NCI-H524 treated with DMSO at 0.1 percent for 48 hours (cell line): ENCODE measurements at regions not wholly inside any gene's neighbourhood (a gene's known extent, or its start where the extent isn't known, plus 50 kb on each side); places are given as distances from the start of the nearest gene placed in this dataset.

Experiments
- DNase-seq: peaks from one replicate; lab custom pipeline; 2025; lab: John Stamatoyannopoulos, UW

DNA sequence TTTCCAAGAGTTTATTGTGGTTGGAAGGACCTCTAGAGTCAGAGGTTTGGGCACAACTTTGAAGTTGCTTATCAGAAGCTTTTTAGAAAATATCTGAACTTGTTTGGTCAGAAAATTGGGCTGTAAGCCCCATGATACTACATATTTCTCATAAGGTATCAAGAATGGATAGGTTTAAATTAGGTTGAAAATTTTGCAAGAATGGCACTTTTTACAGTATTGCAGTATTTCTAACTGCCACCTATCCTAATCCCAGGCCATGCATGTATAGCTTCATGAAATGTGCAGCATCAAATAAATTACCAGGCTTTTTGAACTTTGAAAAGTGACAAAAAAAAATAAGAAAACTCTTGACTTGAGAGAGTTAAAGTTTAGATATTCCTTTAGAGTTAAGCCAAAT, 367.2 kb downstream of the FIGN start:
- no peak for DNase-seq

DNA sequence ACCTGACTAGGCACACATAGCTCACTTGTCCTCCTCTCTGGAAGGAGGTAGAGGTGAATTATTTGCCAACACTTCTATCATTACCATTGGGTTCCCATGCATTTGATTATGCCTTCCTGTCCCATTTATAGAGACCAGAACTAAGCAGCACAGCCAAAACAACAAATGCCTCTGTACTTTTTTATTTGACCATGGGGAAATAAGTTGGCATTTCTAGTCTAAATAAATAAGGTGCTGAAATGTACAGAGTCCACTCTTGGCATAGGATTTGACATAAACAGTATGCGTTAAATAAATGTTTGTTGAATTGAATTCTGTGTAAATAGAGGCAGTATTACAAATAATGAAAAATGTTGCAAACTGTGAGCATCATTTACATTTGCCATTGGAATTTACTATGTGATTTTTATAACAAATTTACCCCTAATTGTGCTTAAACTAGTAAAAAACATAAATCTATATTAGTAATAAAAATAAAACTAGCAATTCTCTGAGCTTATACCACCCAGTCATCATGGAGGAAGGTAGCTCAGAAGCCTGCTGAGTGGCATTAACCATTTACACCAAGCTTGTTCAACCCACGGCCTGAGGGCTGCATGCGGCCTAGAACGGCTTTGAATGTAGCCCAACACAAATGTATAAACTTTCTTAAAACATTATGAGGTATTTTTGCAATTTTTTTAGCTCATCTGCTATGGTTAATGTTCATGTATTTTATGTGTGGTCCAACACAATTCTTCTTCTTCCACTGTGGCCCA, 367.8 kb downstream of the FIGN start:
- DNase-seq = no peak

DNA sequence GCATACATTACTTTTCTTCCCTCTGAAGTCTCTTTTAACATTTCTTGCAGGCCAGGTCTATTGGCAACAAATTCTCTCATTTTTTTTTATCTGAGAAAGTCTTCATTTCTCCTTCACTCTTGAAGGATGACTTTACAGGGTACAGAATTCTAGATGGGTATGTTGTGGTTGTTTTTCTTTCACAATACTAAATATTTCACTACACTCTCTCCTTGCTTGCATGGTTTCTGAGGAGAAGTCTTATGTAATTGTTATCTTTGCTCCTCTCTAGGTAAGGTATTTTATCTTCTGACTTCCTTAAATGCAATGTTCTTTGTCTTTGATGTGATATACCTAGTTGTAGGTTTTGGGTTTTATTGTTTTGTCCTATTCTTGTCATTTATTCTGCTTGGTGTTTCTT, 371.1 kb downstream of the FIGN start:
- DNase-seq = no peak

DNA sequence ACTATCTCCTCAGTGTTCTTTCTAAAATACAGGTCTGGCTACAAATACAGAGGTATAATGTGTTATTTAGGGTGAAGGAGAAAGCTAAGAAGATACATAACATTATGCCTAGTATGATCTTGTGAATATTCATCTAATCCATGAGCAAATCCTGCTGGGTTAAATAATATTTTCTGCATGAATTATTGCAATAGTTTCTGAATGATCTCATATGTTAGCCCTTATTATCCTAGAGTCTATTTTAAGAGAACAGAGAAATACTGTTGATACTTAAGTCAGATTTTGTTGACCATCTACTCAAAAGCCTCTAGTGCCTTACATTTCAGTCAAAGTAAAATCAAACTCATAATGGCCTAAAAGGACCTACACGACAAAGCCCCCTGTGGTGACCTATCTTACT, 382.3 kb downstream of the FIGN start:
- DNase-seq = no peak

DNA sequence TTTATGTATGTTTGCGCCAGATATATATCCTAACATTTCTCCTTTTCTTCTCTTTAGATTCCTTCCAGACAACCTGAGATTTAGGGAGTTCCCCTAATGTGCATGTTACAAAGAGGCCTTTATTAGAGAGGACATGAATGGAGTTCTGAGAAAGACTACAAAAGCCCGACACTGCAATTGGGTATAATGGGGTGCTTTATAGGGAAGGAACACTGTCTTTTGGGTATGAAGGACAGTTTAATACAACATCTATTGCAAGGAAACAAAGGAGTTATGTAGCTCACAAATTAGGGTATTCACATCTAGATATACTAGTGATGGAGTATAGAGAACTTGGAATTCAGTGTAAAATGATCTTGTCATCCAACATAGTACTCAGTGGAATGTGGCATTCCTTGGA, 383.8 kb downstream of the FIGN start:
- no peak for DNase-seq

DNA sequence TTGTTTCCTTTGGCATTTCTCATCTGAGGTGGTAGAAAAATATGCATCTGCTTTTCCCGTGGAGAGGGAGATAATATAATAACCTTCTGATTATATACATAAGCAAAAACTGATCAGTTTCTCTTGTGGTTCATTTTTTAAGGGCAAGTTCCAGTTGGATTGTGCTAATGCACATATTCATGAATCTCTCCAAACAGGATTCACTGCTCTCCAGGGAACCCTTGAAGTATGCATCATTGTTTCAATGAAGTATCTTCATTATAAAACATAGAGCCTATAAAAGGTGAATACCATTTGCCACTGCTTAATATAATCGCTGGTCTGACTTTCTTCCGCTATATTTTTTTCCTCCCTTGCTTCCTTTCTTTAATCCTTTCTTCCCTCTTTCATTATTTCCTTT, 384.7 kb downstream of the FIGN start:
- no peak for DNase-seq

DNA sequence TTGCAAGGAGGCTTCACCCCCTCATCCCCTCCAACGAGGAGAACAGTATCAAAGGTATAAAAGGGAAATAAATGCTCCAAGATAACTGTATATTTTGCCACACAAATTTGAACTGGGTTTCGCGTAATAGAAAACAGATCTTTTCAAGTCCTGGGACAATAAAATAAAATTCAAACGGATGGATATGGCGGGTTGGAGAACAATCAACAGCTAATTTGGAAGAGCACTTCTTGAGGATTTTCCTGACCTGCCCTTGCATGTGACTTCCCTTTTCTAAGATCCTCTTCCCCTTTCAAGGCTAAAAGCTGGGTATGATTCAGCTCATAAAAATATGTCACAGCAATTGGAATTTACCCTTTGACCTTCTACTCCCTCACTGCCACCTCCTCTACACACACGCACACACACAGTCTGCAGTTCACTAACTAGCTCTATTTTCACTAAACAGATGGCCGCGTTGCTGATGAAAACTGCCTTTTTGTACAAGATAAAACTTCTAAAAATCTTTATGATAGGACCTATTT, 386.9 kb downstream of the FIGN start:
- DNase-seq = no peak

DNA sequence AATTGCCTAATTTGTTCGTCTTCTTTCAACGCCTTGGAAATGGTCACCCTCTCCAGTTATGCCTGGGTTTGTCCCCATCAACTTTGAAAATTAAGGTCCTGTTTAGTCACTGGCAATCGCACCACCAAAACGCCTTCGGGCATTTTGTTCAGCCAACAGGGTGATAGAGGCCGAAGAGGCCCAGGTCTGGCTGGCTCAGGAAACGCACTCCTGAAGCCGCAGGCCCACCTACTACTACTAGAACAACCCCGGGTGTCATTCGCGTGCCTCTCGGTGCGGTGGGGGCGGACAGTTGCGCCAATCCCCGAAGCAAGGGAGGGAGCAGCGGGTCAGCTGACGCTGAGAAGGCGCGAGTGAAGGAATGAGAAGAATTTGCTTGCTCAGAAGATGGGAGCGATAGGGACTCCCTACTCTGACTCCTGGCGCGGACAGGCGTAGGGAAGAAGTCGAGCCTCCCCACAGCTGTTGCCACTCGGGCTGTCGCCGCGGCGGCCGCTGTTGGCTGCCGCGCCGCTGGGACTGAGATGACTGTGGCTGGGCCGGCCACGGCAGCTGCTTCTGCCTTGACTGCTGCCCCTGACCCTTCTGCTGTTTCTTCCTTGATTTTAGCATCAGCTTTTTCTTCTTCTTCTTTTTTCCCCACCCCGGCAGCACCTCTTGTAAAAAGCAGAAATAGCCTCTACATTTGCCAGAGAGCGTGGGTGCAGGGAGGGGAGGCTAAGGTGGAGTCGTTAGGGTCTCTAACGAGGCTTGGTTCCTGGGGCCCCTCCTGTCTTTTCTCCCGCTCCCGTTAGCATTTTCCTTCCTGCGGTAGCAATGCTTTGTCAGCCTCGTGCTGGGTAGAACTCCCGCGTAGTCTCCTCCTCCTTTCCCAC, 387.6 kb downstream of the FIGN start:
- DNase-seq = no peak

DNA sequence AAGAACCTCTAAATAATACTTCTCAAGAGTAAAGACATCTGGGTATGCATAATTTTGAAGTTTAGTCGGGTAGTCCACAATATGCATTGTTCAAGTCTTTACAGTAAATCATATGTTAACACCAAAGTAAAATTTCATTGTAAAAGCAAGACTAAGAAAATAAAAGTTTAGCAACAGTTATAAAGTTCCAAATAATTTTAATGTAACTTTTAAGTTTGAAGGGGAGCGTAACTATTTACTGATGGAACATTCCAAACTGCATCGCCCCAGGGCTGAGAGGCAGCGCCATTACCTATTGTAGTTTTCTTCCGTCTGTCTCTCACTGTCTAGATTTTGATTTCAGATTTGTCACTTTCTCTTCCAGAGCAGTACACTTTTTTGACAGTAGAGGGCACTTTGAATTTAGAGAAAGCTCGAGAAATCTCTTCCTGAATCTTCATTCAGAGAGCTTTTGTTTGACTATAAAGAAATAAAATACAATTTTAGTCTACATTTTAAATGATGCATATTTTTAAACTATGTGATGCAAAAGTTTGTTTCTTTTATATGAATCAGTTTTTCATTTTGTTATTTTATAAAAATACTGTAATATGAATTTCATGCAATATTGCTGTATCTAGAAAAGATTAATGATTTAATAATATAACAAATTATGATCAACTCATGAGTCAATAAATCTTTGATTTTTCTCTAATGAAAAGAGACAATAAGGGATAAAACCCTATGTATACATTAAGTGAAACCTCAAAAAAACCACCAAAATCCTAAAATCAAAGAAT, 389.8 kb downstream of the FIGN start:
- peak; percentile 10 for DNase-seq

DNA sequence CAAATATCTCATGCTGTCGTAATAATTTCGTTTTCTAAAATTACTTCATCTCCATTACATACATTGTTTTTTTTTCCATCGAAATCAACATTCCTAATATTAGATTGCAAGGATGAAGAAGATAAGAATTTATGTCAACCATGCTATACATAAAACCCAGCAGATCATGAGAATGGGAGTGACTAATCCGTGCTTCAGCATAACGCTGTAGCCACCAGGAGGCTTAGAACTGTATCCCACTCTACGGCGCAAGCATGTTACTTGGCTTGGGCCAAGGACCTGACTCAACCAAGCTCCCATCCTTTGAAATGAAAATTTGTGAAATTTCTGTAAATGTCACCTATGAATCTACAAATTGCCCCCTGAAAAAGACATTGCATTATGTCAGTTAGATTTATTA, 392.5 kb downstream of the FIGN start:
- DNase-seq = no peak

DNA sequence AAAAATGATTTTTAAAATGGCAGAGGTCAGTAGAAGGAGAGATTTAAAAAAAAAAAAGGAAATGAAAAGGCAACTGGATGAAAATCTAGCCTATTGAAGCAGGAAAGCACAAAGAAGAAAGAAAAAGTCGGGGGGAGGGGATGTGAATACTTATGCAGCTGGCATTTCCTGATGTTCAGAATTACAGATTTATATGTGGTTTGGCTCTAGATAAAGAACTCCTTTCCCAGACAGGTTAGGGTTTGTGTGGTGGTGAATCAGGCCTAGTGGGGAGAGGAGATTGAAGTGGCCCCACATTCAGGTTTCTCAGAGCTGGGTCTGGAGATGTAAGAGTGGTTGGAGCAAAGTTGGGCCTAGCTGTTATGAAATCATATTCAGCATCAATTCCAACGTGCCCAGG, 394.4 kb downstream of the FIGN start:
- no peak for DNase-seq

DNA sequence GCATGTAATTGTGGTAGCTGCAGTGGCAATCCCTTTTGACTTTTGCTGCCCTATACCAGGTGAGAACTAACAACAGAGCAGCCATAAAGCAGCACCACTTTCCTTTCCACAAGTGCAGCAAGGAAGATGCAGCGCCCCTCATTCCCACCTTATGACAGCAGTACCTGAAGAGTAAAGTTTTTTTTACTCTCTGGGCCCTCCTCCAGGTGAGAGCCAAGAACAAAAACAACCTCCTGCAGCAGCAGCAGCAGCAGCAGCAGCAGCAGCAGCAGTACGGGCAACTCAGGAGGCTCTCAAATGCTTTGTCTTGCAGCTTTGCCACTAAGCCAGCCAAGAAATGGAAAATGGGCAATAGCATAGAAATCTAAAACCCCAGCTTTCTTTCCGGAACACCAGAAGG, 397.5 kb downstream of the FIGN start:
- DNase-seq = no peak

DNA sequence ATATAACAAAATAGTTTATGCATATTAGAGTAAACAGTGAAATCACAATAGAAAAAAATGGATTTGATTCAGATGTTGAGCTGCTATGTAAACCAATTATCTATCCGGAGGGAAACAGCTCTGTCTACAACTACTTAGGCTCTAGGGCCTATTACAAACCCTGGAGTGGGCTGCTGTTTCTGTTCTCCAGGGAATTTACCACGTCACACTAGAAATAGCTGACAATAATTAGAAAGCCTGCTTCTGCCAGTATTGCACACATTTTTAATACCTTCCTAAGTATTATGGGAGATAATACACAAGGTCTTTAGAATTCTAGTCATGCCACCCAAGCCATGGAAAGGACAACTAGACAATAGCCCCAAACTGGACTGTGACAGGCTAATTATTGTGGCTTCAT, 411.1 kb downstream of the FIGN start:
- DNase-seq = peak; percentile 40

DNA sequence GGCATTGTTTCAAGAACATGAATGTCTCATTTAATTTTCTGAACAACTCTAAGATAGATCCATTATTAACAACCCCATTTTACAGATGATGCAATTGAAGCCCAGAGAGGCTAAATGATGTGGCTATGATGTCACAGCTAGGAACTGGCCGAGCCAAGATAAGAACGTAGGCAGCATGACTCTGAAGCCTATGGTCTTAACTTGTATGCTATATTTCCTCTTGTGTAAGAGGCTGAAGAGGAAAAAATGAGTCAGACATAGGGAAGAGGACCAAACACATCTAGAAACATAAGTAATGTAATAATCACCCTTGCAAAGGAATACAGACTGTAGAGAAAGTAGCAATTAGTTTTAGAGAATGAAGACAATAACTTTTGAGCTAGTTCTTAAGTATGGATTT, 416.8 kb downstream of the FIGN start:
- no peak for DNase-seq

DNA sequence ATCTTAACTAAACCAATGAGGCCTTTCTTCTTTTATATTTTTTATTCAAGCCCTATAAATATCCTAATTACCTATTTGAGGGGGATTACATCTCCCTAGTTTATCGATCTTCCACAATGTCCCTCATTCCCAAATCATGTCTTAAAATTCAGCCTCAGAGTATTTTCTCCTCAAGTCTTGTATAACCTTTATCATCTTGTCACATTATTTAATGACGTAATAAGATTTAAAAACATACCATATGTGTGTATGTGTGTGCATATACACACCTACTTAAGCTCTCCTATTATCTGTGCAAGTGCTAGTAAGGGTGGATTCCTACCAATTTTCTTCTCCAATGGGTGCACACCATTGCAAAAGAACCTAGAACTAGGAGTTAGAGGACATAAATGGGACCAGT, 421.1 kb downstream of the FIGN start:
- DNase-seq = no peak

DNA sequence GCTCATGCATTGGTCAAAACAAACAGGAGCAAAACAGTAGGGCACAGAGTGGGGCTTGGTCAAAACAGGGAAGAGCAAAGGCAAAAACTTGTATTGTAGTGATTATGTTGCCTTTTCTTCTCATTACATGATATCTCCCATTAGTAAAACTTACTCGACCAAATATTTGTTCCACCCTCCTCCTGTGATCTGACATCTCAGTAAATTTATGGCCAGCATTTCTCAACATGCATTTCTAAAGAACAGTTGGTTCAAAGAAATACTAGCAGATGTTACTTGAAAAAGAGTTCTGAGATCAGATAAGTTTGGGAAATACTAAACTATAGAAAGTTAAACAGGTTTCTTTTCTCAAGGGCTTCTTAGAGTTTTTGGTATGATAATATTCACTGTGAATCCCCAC, 423.1 kb downstream of the FIGN start:
- DNase-seq = no peak

DNA sequence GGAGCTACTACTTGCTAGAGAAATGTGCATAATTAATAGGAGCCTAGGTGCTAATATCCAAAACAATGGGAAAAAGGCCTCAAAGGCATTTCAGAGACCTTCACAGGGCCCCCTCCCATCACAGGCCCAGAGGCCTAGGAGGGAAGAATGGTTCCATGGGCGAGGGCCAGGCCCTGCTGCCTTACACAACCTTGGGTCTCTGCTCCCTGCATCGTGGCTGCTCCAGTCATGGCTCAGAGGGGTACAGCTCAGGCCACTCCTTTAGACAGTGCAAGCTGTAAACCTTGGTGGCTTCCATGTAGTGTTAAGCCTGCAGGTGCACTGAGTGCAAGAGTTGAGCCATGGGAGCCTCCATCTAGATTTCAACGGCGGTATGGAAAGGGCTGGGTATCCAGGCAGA, 429.2 kb downstream of the FIGN start:
- DNase-seq = no peak

DNA sequence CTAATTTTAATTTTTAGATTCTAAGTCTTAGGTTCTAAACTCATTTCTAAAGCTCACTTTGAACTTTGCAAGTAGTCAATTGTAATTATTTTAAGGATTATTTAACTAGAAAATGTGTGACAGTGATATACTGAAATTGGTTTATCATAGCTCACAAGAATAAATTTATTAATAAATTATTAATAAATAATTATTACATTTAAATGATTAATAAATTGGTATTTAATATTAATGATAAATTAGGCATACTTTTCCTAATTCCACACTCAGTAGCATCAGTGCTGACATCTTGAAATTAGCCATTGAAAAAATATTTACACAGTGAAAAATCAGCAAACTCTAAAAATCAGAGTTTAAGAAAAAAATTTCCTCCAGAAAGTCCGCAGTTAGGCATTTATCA, 433.7 kb downstream of the FIGN start:
- no peak for DNase-seq

DNA sequence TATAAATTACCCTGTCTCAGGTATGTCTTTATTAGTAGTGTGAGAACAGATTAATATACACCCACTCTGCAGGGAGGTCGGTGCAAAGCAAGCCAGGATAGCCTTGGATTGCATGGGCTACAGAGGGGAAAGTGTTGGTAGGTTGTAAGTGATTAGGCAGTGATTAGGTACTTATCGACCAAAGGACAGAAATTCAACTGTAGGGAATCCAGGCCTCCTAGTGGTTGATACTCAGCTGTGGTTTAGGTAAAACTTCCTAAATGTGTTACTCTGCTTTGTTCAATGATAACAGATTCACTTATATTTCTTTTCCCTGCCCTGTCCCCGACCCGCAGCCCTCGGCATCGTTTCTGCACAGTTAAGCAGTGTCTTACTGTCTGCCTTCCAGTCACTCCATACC, 444.0 kb downstream of the FIGN start:
- no peak for DNase-seq

DNA sequence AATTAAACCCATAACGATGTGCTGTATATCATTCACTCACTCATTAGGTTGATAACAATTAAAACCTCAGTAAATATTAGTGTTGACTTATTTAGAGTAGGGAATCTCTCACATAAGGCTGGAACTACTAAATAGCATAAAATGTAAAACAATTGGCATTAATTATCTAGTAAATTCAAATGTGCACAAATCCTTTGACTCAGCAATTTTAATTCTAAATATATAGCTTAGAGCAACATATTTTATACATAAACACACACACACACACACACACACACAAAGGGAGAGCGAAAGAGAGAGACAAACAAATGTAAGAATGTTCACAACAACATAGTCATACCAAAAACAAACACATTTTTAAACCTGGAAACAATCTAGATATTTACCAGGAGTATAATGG, 443.1 kb upstream of the KCNH7 start:
- DNase-seq = no peak

DNA sequence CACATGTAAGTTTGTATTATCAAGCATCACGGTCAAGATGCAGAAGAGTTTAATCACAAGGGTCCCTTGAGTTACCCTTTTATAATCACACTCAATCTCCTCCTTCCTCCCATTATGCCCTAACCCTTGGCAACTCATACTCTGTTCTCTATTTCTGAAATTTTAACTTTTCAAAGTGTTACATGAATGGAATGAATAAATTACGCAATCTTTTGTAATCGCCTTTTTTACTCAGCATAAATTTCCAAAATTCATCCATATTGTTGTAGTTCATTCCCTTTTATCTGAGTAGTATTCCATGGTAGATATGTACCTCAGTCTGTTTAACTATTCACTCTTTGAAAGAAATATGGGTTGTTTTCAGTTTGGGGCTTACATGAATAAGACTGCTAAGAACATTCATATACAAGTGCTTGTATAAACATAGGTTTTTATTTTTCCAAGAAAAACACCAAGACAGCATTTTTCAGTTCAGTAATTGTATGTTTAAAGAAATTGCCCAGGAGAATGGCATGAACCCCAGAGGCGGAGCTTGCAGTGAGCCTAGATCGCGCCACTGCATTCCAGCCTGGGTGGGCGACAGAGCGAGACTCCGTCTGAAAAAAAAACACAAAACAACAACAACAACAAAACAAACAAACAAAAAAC, 430.9 kb upstream of the KCNH7 start:
- DNase-seq = no peak

DNA sequence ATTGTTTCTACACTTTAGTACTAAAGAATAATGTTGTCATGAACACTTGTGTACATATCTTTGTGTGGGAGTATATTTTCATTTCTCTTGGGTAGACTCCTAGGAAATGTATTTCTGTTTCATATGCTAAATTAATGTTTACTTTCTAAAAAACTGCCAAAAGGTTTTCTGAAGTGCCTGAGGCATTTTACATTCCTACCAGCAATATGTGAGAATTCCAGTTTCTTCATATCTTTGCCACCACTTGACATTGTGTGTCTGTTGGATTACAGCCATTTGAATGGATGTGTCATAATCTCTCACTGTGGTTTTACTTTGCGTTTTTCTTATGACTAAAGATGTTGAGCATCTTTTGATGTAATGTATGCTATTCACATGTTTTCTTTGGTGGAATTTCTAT, 428.2 kb upstream of the KCNH7 start:
- DNase-seq = no peak
